ENCODE measurements at regions not wholly inside any gene's neighbourhood (a gene's known extent, or its start where the extent isn't known, plus 50 kb on each side); places are given as distances from the start of the nearest gene placed in this dataset.

DNA sequence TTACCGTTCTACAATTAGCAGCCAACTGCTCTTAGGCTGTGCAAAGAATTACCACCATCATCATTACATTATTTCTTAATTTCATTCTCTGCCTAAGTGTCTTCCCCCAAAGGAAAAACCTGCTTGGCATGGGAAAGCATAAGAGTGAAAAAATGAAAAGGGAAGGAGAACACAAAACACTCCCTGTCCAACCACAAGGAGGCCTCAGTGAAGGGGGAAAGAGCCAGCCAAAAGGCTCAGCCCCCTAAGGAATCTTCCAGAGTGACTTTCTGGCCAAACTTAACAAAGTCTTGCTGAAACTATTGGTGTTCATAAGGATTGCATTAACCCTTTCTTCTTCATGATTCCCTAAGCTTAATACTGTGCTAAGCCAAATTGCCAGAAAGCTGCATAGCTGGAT lies 287.4 kb downstream of the SMARCA1 start:
- TF ChIP-seq, protein P1, sequence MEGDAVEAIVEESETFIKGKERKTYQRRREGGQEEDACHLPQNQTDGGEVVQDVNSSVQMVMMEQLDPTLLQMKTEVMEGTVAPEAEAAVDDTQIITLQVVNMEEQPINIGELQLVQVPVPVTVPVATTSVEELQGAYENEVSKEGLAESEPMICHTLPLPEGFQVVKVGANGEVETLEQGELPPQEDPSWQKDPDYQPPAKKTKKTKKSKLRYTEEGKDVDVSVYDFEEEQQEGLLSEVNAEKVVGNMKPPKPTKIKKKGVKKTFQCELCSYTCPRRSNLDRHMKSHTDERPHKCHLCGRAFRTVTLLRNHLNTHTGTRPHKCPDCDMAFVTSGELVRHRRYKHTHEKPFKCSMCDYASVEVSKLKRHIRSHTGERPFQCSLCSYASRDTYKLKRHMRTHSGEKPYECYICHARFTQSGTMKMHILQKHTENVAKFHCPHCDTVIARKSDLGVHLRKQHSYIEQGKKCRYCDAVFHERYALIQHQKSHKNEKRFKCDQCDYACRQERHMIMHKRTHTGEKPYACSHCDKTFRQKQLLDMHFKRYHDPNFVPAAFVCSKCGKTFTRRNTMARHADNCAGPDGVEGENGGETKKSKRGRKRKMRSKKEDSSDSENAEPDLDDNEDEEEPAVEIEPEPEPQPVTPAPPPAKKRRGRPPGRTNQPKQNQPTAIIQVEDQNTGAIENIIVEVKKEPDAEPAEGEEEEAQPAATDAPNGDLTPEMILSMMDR (IDR thresholded peaks at IDR 0.05; ENCODE audit: low read length), result no peak
- no peak for TF ChIP-seq EZH2phosphoT487 (IDR thresholded peaks at IDR 0.05; ENCODE audit: low read length)
- TF ChIP-seq EZH2 (optimal IDR thresholded peaks at IDR 0.05; ENCODE audit: low read depth, low read length), result no peak
